GM23338 (cell line): ENCODE measurements at regions not wholly inside any gene's neighbourhood (a gene's known extent, or its start where the extent isn't known, plus 50 kb on each side); places are given as distances from the start of the nearest gene placed in this dataset.

ENCODE experiments used
- ATAC-seq: fragments of 200-7000 bp; cut with Tn5 transposase; 3 replicates; pipeline ENCODE4 v1.9.1; 2020
- DNase-seq: peaks from one replicate; pipeline ENCODE4 v3.0.0-alpha.2; 2015; ENCODE audit warnings: low spot score
- H2AFZ ChIP-seq: fragments of 200-600 bp; sonication (generic); 2 replicates; pipeline ENCODE4 v1.8.0; 2016; ENCODE audit warnings: antibody characterized with exemption, mild to moderate bottlenecking, moderate library complexity
- H3F3A ChIP-seq: fragments of 200-600 bp; sonication (generic); replicated peaks from 2 replicates; pipeline ENCODE4 v1.8.0; 2017; ENCODE audit warnings: antibody characterized with exemption, mixed run types, low read depth
- H3K27ac ChIP-seq: fragments of 200-600 bp; sonication (generic); 2 replicates; pipeline ENCODE4 v1.6.1; 2016; ENCODE audit warnings: low read depth
- H3K27me3 ChIP-seq: fragments of 200-600 bp; sonication (generic); 2 replicates; pipeline ENCODE4 v1.8.0; 2016; ENCODE audit warnings: mild to moderate bottlenecking, mixed run types, moderate library complexity; ENCODE audit not compliant: insufficient read depth
- H3K36me3 ChIP-seq: fragments of 200-600 bp; sonication (generic); 2 replicates; pipeline ENCODE4 v1.8.0; 2016; ENCODE audit warnings: mild to moderate bottlenecking; ENCODE audit not compliant: insufficient read depth
- H3K4me1 ChIP-seq: fragments of 200-600 bp; sonication (generic); 2 replicates; pipeline ENCODE4 v1.8.0; 2016; ENCODE audit warnings: mild to moderate bottlenecking, moderate library complexity; ENCODE audit not compliant: insufficient read depth
- H3K4me2 ChIP-seq: fragments of 200-600 bp; sonication (generic); 2 replicates; pipeline ENCODE4 v1.7.1; 2017; ENCODE audit warnings: mixed run types
- H3K4me3 ChIP-seq: fragments of 200-600 bp; sonication (generic); 2 replicates; pipeline ENCODE4 v1.6.1; 2016; ENCODE audit warnings: mixed run types
- H3K79me2 ChIP-seq: fragments of 200-600 bp; sonication (generic); replicated peaks from 2 replicates; pipeline ENCODE4 v1.8.0; 2017; ENCODE audit warnings: mild to moderate bottlenecking; ENCODE audit not compliant: insufficient read depth
- H3K9me2 ChIP-seq: fragments of 200-600 bp; sonication (generic); 2 replicates; pipeline ENCODE4 v1.8.0; 2017; ENCODE audit not compliant: insufficient read depth
- H4K20me1 ChIP-seq: fragments of 200-600 bp; sonication (generic); replicated peaks from 2 replicates; pipeline ENCODE4 v1.8.0; 2017; ENCODE audit warnings: mild to moderate bottlenecking; ENCODE audit not compliant: insufficient read depth
- H3K27ac Mint-ChIP-seq: 2 replicates; pipeline ENCODE4 v1.8.0; 2020; ENCODE audit warnings: inconsistent platforms, mild to moderate bottlenecking, moderate library complexity, mixed read lengths
- H3K27me3 Mint-ChIP-seq: 3 replicates; pipeline ENCODE4 v1.8.0; 2022; ENCODE audit warnings: low read depth, mild to moderate bottlenecking, moderate library complexity, mixed read lengths, inconsistent platforms; ENCODE audit not compliant: insufficient read depth, poor library complexity
- H3K36me3 Mint-ChIP-seq: 3 replicates; pipeline ENCODE4 v1.8.0; 2021; ENCODE audit warnings: low read depth, mild to moderate bottlenecking, inconsistent platforms, moderate library complexity, mixed read lengths
- H3K4me1 Mint-ChIP-seq: 3 replicates; pipeline ENCODE4 v1.8.0; 2020; ENCODE audit warnings: mild to moderate bottlenecking, inconsistent platforms, mixed read lengths
- H3K4me3 Mint-ChIP-seq: 3 replicates; pipeline ENCODE4 v1.8.0; 2021; ENCODE audit warnings: moderate library complexity, mild to moderate bottlenecking, inconsistent platforms, mixed read lengths
- H3K9me3 Mint-ChIP-seq: 3 replicates; pipeline ENCODE4 v1.8.0; 2020; ENCODE audit warnings: moderate library complexity, mild to moderate bottlenecking, inconsistent platforms, mixed read lengths
- CREB1 ChIP-seq: fragments of 250-450 bp; sonication (Bioruptor Pico); IDR thresholded peaks from 2 replicates; pipeline ENCODE4 v1.5.0; 2020; ENCODE audit warnings: low read depth, mild to moderate bottlenecking, moderate library complexity
- EZH2 ChIP-seq: fragments of 200-600 bp; sonication (generic); IDR thresholded peaks from one replicate; pipeline ENCODE4 v1.8.0; 2017; ENCODE audit warnings: antibody characterized with exemption, mild to moderate bottlenecking, low read depth; ENCODE audit not compliant: unreplicated experiment
- EZH2phosphoT487 ChIP-seq: fragments of 200-600 bp; sonication (generic); IDR thresholded peaks from one replicate; pipeline ENCODE4 v1.8.1; 2018; ENCODE audit warnings: antibody characterized with exemption; ENCODE audit not compliant: unreplicated experiment
- JUNB ChIP-seq: IDR thresholded peaks from one replicate; pipeline ENCODE4 v1.6.1; 2016; ENCODE audit warnings: antibody characterized with exemption; ENCODE audit not compliant: unreplicated experiment
- NANOG ChIP-seq: IDR thresholded peaks from 2 replicates; pipeline ENCODE4 v1.6.1; 2016; ENCODE audit warnings: antibody characterized with exemption, borderline replicate concordance
- POLR2AphosphoS5 ChIP-seq: IDR thresholded peaks from 2 replicates; pipeline ENCODE4 v1.6.1; 2016; ENCODE audit warnings: antibody characterized with exemption, low read depth
- STAT1 ChIP-seq: IDR thresholded peaks from one replicate; pipeline ENCODE4 v1.6.1; 2016; ENCODE audit warnings: antibody characterized with exemption; ENCODE audit not compliant: unreplicated experiment
- ZNF114 ChIP-seq: fragments of 250-450 bp; sonication (Bioruptor Pico); IDR thresholded peaks from 2 replicates; pipeline ENCODE4 v1.5.0; 2020; ENCODE audit warnings: mild to moderate bottlenecking, moderate library complexity
- ZNF331 ChIP-seq: fragments of 250-450 bp; sonication (Bioruptor Pico); IDR thresholded peaks from 2 replicates; pipeline ENCODE4 v1.5.0; 2020; ENCODE audit warnings: low read depth, mild to moderate bottlenecking, moderate library complexity
- TF ChIP-seq, protein P1 (sequence below): IDR thresholded peaks from 2 replicates; pipeline ENCODE4 v1.6.1; 2016; ENCODE audit warnings: antibody characterized with exemption
- TF ChIP-seq, protein P2 (sequence below), 2 experiments: fragments of 200-600 bp in 1 of 2; sonication (generic) in 1 of 2; conservative IDR thresholded peaks; 2 replicates each; pipeline versions ENCODE4 v1.5.1 to v1.6.1; 2016 to 2017; ENCODE audit warnings: antibody characterized with exemption in 2 of 2, low read depth in 2 of 2, mild to moderate bottlenecking in 2 of 2, moderate library complexity in 1 of 2
- TF ChIP-seq, protein P3 (sequence below): fragments of 250-450 bp; sonication (Bioruptor Pico); IDR thresholded peaks from 2 replicates; pipeline ENCODE4 v1.5.0; 2020; ENCODE audit warnings: mild to moderate bottlenecking, moderate library complexity
- TF ChIP-seq, protein P4 (sequence below): IDR thresholded peaks from one replicate; pipeline ENCODE4 v1.6.1; 2018; ENCODE audit warnings: antibody characterized with exemption; ENCODE audit not compliant: unreplicated experiment

DNA sequence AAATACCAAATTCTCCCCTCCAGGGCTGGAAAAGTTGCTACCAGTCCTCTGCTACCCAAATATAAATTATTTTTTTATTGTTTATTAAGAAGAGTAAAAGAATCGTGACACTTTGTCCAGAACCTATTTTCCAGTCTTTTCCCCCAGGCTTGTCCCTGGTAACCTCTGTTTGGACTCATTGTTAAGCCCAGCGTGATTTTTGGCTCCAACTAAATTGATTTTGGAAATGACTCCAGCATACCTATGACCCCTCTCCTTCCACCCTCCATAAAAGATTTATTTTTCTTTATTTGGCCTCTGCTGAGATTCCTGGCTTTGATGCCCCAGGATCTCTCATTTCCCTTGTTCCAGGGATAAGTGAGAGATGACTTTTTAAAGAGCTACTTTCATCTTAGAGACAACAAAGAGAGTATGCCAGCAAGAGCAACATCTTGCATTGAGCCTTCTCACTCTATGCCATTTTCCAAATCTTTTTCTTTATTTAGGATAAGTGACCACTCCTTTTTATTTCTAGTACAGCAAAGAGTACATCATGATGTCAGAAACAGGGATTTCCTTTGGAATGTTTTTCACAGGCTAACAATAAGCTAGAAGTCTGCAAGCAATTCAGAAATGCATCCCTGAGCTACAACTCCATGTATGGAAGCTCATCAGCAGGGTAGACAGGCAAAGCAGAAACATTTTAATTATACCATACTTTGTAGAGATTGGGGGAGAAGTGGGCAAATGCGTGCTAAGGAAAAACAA is 75.8 kb downstream of the DAD1 start:
- Mint-ChIP-seq H3K27me3 (peaks cover 1% of the 10 kb centered on the region), H3K9me3 (no peaks in the 10 kb centered on the region), H3K27ac (no peak overlapping the region), H3K36me3 (no peaks in the 10 kb centered on the region), H3K4me3 (no peak overlapping the region), H3K4me1 (peaks cover 47% of the 10 kb centered on the region)
- peaks cover 26% of the 10 kb centered on the region for H3K4me1 ChIP-seq
- TF ChIP-seq ZNF331 (CRISPR knock-in tag): no peak
- no peak for TF ChIP-seq ZNF114 (CRISPR knock-in tag)
- no peak for TF ChIP-seq EZH2
- no peak for TF ChIP-seq POLR2AphosphoS5
- TF ChIP-seq, protein P1, sequence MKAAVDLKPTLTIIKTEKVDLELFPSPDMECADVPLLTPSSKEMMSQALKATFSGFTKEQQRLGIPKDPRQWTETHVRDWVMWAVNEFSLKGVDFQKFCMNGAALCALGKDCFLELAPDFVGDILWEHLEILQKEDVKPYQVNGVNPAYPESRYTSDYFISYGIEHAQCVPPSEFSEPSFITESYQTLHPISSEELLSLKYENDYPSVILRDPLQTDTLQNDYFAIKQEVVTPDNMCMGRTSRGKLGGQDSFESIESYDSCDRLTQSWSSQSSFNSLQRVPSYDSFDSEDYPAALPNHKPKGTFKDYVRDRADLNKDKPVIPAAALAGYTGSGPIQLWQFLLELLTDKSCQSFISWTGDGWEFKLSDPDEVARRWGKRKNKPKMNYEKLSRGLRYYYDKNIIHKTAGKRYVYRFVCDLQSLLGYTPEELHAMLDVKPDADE: no peak
- TF ChIP-seq CREB1 (CRISPR knock-in tag): no peak
- no peak for TF ChIP-seq EZH2phosphoT487
- TF ChIP-seq, protein P2, sequence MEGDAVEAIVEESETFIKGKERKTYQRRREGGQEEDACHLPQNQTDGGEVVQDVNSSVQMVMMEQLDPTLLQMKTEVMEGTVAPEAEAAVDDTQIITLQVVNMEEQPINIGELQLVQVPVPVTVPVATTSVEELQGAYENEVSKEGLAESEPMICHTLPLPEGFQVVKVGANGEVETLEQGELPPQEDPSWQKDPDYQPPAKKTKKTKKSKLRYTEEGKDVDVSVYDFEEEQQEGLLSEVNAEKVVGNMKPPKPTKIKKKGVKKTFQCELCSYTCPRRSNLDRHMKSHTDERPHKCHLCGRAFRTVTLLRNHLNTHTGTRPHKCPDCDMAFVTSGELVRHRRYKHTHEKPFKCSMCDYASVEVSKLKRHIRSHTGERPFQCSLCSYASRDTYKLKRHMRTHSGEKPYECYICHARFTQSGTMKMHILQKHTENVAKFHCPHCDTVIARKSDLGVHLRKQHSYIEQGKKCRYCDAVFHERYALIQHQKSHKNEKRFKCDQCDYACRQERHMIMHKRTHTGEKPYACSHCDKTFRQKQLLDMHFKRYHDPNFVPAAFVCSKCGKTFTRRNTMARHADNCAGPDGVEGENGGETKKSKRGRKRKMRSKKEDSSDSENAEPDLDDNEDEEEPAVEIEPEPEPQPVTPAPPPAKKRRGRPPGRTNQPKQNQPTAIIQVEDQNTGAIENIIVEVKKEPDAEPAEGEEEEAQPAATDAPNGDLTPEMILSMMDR (conservative IDR thresholded peaks at IDR 0.05; ENCODE audit: low read depth in 2 of 2): no peak
- TF ChIP-seq NANOG: no peak
- no peak for TF ChIP-seq STAT1
- no peak for TF ChIP-seq JUNB
- TF ChIP-seq, protein P3, sequence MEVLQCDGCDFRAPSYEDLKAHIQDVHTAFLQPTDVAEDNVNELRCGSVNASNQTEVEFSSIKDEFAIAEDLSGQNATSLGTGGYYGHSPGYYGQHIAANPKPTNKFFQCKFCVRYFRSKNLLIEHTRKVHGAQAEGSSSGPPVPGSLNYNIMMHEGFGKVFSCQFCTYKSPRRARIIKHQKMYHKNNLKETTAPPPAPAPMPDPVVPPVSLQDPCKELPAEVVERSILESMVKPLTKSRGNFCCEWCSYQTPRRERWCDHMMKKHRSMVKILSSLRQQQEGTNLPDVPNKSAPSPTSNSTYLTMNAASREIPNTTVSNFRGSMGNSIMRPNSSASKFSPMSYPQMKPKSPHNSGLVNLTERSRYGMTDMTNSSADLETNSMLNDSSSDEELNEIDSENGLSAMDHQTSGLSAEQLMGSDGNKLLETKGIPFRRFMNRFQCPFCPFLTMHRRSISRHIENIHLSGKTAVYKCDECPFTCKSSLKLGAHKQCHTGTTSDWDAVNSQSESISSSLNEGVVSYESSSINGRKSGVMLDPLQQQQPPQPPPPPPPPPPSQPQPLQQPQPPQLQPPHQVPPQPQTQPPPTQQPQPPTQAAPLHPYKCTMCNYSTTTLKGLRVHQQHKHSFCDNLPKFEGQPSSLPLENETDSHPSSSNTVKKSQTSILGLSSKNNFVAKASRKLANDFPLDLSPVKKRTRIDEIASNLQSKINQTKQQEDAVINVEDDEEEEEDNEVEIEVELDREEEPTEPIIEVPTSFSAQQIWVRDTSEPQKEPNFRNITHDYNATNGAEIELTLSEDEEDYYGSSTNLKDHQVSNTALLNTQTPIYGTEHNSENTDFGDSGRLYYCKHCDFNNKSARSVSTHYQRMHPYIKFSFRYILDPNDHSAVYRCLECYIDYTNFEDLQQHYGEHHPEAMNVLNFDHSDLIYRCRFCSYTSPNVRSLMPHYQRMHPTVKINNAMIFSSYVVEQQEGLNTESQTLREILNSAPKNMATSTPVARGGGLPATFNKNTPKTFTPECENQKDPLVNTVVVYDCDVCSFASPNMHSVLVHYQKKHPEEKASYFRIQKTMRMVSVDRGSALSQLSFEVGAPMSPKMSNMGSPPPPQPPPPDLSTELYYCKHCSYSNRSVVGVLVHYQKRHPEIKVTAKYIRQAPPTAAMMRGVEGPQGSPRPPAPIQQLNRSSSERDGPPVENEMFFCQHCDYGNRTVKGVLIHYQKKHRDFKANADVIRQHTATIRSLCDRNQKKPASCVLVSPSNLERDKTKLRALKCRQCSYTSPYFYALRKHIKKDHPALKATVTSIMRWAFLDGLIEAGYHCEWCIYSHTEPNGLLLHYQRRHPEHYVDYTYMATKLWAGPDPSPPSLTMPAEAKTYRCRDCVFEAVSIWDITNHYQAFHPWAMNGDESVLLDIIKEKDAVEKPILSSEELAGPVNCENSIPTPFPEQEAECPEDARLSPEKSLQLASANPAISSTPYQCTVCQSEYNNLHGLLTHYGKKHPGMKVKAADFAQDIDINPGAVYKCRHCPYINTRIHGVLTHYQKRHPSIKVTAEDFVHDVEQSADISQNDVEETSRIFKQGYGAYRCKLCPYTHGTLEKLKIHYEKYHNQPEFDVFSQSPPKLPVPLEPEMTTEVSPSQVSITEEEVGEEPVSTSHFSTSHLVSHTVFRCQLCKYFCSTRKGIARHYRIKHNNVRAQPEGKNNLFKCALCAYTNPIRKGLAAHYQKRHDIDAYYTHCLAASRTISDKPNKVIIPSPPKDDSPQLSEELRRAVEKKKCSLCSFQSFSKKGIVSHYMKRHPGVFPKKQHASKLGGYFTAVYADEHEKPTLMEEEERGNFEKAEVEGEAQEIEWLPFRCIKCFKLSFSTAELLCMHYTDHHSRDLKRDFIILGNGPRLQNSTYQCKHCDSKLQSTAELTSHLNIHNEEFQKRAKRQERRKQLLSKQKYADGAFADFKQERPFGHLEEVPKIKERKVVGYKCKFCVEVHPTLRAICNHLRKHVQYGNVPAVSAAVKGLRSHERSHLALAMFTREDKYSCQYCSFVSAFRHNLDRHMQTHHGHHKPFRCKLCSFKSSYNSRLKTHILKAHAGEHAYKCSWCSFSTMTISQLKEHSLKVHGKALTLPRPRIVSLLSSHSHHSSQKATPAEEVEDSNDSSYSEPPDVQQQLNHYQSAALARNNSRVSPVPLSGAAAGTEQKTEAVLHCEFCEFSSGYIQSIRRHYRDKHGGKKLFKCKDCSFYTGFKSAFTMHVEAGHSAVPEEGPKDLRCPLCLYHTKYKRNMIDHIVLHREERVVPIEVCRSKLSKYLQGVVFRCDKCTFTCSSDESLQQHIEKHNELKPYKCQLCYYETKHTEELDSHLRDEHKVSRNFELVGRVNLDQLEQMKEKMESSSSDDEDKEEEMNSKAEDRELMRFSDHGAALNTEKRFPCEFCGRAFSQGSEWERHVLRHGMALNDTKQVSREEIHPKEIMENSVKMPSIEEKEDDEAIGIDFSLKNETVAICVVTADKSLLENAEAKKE: no peak
- TF ChIP-seq, protein P4, sequence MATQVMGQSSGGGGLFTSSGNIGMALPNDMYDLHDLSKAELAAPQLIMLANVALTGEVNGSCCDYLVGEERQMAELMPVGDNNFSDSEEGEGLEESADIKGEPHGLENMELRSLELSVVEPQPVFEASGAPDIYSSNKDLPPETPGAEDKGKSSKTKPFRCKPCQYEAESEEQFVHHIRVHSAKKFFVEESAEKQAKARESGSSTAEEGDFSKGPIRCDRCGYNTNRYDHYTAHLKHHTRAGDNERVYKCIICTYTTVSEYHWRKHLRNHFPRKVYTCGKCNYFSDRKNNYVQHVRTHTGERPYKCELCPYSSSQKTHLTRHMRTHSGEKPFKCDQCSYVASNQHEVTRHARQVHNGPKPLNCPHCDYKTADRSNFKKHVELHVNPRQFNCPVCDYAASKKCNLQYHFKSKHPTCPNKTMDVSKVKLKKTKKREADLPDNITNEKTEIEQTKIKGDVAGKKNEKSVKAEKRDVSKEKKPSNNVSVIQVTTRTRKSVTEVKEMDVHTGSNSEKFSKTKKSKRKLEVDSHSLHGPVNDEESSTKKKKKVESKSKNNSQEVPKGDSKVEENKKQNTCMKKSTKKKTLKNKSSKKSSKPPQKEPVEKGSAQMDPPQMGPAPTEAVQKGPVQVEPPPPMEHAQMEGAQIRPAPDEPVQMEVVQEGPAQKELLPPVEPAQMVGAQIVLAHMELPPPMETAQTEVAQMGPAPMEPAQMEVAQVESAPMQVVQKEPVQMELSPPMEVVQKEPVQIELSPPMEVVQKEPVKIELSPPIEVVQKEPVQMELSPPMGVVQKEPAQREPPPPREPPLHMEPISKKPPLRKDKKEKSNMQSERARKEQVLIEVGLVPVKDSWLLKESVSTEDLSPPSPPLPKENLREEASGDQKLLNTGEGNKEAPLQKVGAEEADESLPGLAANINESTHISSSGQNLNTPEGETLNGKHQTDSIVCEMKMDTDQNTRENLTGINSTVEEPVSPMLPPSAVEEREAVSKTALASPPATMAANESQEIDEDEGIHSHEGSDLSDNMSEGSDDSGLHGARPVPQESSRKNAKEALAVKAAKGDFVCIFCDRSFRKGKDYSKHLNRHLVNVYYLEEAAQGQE: no peak
- ATAC-seq (no peak), DNase-seq (no peak)
- no peak overlapping the region for H3K4me2 ChIP-seq
- H4K20me1 ChIP-seq: no peaks in the 10 kb centered on the region
- peak overlapping the region; percentile 70; the same call in 1 of the 2 replicates for H2AFZ ChIP-seq
- H3K4me3 ChIP-seq: no peak overlapping the region
- H3K9me2 ChIP-seq: peaks cover 12% of the 10 kb centered on the region; the same call in 1 of the 2 replicates
- H3K27ac ChIP-seq: no peak overlapping the region
- no peaks in the 10 kb centered on the region for H3F3A ChIP-seq
- no peaks in the 10 kb centered on the region for H3K27me3 ChIP-seq
- H3K36me3 ChIP-seq: no peaks in the 10 kb centered on the region
- no peaks in the 10 kb centered on the region for H3K79me2 ChIP-seq
